ENCODE measurements at regions not wholly inside any gene's neighbourhood (a gene's known extent, or its start where the extent isn't known, plus 50 kb on each side); places are given as distances from the start of the nearest gene placed in this dataset.

DNA sequence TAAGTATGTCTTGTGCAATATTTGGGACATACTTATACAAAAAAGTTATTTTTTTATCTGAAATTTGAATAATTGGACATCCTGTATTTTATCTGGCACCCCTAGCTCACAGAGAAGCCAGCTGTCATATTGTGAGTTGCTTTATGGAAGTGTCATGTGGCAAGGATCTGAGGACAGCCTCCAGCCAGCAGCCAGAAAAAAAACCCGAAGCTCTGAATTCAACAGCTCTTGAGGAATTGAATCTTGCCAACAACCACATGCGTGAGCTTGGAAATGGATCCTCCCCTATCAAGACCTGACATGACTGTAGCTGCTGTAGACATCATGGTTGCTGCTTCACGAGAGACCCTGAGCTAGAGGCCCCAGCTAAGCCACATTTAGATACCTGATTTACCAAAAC lies 187.2 kb upstream of the SHISA6 start:
- 0% methylated on average over 3 of the region's 3 CpGs for WGBS (ENCODE audit: insufficient coverage, low coverage, missing lambda C conversion rate)
- Histone ChIP-seq H3K9ac (ENCODE audit: insufficient read depth in 1 of 2, low read depth in 2 of 2, low read length in 2 of 2) (no peak overlapping the region), H3K4me1 (replicated peaks in 1 of 2; ENCODE audit: control insufficient read depth in 2 of 2, insufficient read depth in 2 of 2, low read length in 2 of 2) (no peaks in the 10 kb centered on the region), H3K79me2 (ENCODE audit: control insufficient read depth, insufficient read depth, low read length) (no peaks in the 10 kb centered on the region), H3K9me1 (ENCODE audit: control insufficient read depth, insufficient read depth, low read length) (no peaks in the 10 kb centered on the region), H3K9me3 (replicated peaks; ENCODE audit: control insufficient read depth, insufficient read depth, low read depth, low read length) (no peaks in the 10 kb centered on the region), H3K36me3 (ENCODE audit: control insufficient read depth, insufficient read depth, low read length) (no peaks in the 10 kb centered on the region), H3K4me3 (no peak overlapping the region), H4K20me1 (replicated peaks; ENCODE audit: control insufficient read depth, insufficient read depth, low read length) (no peaks in the 10 kb centered on the region), H3K27ac (ENCODE audit: extremely low read depth, low read depth, low read length) (no peak overlapping the region), H3K4me2 (ENCODE audit: insufficient read depth, low read length) (no peak overlapping the region), H3K27me3 (ENCODE audit: control insufficient read depth in 2 of 2, insufficient read depth in 2 of 2, low read length in 2 of 2) (no peaks in the 10 kb centered on the region), H2AFZ (ENCODE audit: low read depth, low read length) (no peak overlapping the region)
- ChIA-PET POLR2A (no interaction called here), CTCF (ENCODE audit: low intra/inter-chr PET ratio) (no interaction called here)
- BruUV-seq (replicated peaks) = no TSS peak
- in situ Hi-C loops (cut with MboI) (no loop called here), intact Hi-C loops (cut with micrococcal nuclease) (no loop called here)
- ATAC-seq (no peak), DNase-seq (ENCODE audit: extremely low read depth in 1 of 4, low spot score in 3 of 4) (no peak), FAIRE-seq (no peak)
- TF ChIP-seq POLR2AphosphoS2 (IDR thresholded peaks at IDR 0.05; ENCODE audit: low read length) (no peak), MED1 (CRISPR knock-in tag; IDR thresholded peaks at IDR 0.05; ENCODE audit: borderline replicate concordance) (no peak), KAT7 (CRISPR knock-in tag; IDR thresholded peaks at IDR 0.05; ENCODE audit: borderline replicate concordance) (no peak), BACH1 (tag; IDR thresholded peaks at IDR 0.05) (no peak), TCF3 (CRISPR knock-in tag; IDR thresholded peaks at IDR 0.05) (no peak), ILK (tag; IDR thresholded peaks at IDR 0.05; ENCODE audit: borderline replicate concordance, low read depth) (no peak), SMC3 (conservative IDR thresholded peaks at IDR 0.05; ENCODE audit: insufficient read depth, low read depth, low read length) (no peak), THRAP3 (IDR thresholded peaks at IDR 0.05; ENCODE audit: borderline replicate concordance) (no peak), MCM2 (IDR thresholded peaks at IDR 0.05; ENCODE audit: low read depth) (no peak), ZNF143 (CRISPR knock-in tag; IDR thresholded peaks at IDR 0.05) (no peak), COPS2 (conservative IDR thresholded peaks at IDR 0.05) (no peak)
- TF ChIP-seq, protein P1, sequence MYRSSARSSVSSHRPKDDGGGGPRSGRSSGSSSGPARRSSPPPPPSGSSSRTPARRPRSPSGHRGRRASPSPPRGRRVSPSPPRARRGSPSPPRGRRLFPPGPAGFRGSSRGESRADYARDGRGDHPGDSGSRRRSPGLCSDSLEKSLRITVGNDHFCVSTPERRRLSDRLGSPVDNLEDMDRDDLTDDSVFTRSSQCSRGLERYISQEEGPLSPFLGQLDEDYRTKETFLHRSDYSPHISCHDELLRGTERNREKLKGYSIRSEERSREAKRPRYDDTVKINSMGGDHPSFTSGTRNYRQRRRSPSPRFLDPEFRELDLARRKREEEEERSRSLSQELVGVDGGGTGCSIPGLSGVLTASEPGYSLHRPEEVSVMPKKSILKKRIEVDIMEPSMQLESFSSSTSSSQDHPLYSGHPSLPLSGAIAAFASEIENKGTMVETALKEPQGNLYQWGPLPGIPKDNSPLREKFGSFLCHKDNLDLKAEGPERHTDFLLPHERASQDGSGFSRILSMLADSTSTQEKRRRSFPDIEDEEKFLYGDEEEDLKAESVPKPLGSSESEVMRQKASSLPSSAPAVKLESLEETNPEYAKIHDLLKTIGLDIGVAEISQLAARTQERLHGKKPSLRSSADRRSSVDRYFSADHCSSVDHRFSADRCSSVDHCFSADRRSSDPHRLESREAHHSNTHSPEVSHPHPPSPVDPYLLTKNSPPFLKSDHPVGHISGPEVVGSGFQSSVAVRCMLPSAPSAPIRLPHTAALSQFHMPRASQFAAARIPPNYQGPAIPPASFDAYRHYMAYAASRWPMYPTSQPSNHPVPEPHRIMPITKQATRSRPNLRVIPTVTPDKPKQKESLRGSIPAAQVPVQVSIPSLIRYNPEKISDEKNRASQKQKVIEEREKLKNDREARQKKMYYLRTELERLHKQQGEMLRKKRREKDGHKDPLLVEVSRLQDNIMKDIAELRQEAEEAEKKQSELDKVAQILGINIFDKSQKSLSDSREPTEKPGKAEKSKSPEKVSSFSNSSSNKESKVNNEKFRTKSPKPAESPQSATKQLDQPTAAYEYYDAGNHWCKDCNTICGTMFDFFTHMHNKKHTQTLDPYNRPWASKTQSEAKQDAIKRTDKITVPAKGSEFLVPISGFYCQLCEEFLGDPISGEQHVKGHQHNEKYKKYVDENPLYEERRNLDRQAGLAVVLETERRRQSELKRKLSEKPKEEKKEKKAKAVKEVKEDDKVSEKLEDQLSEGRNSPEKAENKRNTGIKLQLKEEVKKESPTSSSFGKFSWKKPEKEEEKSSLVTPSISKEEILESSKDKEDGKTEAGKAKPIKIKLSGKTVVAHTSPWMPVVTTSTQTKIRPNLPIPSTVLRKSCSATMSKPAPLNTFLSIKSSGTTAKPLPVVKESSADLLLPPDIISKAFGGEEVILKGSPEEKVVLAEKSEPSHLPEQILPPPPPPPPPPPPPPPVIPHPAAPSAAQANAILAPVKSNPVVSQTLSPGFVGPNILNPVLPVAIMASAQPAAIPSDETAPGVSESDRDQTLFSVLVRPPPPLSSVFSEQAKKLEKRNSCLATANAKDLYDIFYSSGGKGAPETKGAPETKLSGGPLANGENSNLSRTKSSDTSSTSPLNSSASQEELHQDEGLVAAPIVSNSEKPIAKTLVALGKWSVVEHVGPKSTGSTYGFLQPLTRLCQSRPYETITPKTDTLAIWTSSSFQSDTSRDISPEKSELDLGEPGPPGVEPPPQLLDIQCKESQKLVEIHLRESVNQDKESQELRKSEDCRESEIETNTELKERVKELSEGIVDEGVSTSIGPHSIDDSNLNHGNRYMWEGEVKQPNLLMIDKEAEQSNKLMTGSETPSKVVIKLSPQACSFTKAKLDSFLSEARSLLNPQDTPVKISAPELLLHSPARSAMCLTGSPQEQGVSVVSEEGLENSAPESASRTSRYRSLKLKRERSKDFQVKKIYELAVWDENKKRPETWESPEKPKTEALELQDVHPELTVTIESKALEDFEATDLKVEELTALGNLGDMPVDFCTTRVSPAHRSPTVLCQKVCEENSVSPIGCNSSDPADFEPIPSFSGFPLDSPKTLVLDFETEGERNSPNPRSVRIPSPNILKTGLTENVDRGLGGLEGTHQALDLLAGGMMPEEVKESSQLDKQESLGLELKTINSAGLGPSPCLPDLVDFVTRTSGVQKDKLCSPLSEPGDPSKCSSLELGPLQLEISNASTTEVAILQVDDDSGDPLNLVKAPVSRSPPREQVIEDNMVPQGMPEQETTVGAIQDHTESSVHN (IDR thresholded peaks at IDR 0.05; ENCODE audit: borderline replicate concordance in 1 of 2, low read depth in 1 of 2) = no peak
- TF ChIP-seq, protein P2, sequence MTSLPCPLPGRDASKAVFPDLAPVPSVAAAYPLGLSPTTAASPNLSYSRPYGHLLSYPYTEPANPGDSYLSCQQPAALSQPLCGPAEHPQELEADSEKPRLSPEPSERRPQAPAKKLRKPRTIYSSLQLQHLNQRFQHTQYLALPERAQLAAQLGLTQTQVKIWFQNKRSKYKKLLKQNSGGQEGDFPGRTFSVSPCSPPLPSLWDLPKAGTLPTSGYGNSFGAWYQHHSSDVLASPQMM (CRISPR knock-in tag; IDR thresholded peaks at IDR 0.05) = no peak
